ENCODE measurements at regions not wholly inside any gene's neighbourhood (a gene's known extent, or its start where the extent isn't known, plus 50 kb on each side); places are given as distances from the start of the nearest gene placed in this dataset.

DNA sequence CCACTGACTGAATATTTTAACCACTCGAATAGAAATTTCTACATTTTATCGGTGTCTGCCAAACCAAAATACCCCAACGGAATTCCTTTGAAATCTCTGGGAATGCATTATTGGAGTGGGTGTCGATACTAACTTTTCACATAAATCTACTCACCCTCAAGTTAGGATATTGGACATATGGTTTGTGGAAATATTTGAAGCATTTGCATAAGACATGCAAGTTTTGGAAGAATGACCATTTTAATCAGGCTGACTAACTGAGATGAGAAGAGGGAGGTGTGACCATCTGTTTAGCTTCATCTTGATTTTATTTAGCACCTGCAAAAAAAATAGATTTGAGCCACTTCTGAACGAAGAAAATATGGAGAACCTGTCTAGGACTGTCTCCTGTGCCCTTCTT, 61.2 kb downstream of the KLF6 start:
- Histone ChIP-seq H3K9me3 (no peaks in the 10 kb centered on the region), H3K4me3 (no peak overlapping the region), H3K4me1 (peaks cover 5% of the 10 kb centered on the region in 2 donors), H3K36me3 (no peaks in the 10 kb centered on the region), H3K27ac (no peak overlapping the region), H3K27me3 (no peaks in the 10 kb centered on the region)
- TF ChIP-seq, protein P1, sequence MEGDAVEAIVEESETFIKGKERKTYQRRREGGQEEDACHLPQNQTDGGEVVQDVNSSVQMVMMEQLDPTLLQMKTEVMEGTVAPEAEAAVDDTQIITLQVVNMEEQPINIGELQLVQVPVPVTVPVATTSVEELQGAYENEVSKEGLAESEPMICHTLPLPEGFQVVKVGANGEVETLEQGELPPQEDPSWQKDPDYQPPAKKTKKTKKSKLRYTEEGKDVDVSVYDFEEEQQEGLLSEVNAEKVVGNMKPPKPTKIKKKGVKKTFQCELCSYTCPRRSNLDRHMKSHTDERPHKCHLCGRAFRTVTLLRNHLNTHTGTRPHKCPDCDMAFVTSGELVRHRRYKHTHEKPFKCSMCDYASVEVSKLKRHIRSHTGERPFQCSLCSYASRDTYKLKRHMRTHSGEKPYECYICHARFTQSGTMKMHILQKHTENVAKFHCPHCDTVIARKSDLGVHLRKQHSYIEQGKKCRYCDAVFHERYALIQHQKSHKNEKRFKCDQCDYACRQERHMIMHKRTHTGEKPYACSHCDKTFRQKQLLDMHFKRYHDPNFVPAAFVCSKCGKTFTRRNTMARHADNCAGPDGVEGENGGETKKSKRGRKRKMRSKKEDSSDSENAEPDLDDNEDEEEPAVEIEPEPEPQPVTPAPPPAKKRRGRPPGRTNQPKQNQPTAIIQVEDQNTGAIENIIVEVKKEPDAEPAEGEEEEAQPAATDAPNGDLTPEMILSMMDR (IDR thresholded peaks at IDR 0.05 in 4 of 5, conservative IDR thresholded peaks at IDR 0.05 in 1 of 5): no peak
- no peak for TF ChIP-seq POLR2A (IDR thresholded peaks at IDR 0.05)
- intact Hi-C loops (cut with DNase I; ENCODE audit: low total_unique reads): loop anchor here (5.0 kb wide), 1 partner anchor 256 kb away; no protein-coding TSS in a partner anchor
- ATAC-seq: no peak
- in situ Hi-C loops (cut with MboI; ENCODE audit: low sequenced_read_pairs in 4 of 4): no loop called here
- no peak for DNase-seq

DNA sequence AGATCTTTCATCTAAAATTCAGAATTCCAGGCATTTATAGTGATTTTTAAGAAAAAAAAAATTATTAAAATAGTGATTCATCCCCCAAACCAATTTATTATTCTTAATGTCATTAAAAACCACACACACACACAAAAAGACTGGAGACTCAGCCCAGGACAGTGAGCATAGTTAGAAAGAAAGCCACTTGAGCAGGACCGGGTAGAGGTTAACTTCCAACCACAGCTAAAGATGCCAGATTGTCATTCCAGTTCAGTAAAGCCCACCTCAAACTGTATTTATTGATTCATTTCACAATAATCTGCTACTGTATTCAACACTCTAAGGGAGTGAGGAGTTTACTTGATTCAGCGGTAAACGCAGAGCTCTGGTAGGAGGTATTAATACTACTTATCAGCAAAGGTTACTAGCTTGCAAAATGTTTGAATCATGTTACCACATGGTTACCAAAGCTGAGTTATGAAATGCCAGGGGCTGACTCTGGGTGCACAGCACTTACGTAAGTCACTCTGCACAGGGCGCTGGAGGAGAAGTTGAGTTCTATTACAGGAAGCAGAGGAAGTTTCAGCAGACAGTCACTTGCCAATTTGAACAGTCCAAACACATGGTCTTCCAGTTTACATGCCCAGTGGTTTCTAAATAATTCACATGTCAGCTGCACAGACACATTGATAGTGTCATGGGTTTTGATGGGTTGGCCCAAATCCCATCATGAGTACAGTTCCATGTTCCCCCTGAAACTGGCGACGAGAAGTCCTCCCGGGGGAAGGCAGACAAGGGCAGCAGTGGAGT, 64.6 kb downstream of the KLF6 start:
- peak; percentile 27 to 57 for TF ChIP-seq POLR2A (IDR thresholded peaks at IDR 0.05)
- TF ChIP-seq, protein P1 (IDR thresholded peaks at IDR 0.05 in 4 of 5, conservative IDR thresholded peaks at IDR 0.05 in 1 of 5): no peak
- H3K27ac ChIP-seq: peak overlapping the region; percentile 59 to 86 (median 78)

DNA sequence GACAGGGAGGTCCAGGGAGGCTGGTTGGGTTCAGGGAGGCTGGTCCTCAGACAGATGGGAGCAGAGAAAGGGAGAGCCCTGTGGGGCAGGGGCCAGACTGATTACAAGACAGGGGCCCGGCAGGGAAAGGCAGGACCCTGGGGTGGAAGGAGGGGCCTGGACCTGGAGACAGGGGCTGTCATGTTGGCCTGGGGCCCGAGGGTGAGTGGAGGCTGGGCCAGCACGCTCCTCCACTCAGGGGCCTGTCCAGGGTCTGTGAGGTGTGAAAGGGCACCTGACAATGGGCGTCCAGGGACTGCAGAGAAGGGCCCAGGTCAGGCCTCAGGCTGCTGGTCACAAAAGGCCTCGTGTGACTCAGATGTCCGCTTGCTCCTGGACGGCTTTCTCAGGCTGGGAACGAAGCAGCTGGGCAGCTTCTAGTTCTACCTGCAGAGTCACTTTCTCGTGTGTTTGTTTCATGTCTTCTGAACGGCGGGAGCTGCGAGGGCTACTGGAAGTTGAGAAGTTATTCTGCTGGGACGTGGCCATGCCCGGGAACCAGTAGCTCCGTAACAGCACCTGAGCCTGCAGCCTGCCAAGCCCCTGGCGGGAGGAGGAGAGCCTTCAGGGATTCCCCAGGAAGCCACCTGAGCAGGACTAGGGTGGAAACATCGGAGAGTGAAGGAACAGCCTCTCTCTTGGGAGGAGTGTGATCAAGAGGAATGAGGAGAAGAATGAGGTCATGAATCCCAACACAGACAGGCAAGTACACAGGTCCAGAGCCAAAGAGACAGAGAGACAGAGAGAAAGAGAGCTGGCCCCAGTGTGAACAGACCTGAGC, 65.8 kb downstream of the KLF6 start:
- H3K27me3 ChIP-seq: no peaks in the 10 kb centered on the region
- TF ChIP-seq, protein P1 (IDR thresholded peaks at IDR 0.05 in 4 of 5, conservative IDR thresholded peaks at IDR 0.05 in 1 of 5): no peak
- TF ChIP-seq POLR2A (IDR thresholded peaks at IDR 0.05): no peak
- DNase-seq (peak; percentile 25 to 44), ATAC-seq (peak in 1 of 2 donors; percentile 15)
- no peak overlapping the region for H3K4me3 ChIP-seq
- H3K36me3 ChIP-seq: no peaks in the 10 kb centered on the region
- intact Hi-C loops (cut with DNase I; ENCODE audit: low total_unique reads) (loop anchor here (10.0 kb wide), 1 partner anchor 154 kb away; no protein-coding TSS in a partner anchor), in situ Hi-C loops (cut with MboI; ENCODE audit: low sequenced_read_pairs in 4 of 4) (no loop called here)
- H3K27ac ChIP-seq: peak overlapping the region; percentile 41 to 86 (median 68)
- peaks cover 5% of the 10 kb centered on the region in 2 donors for H3K4me1 ChIP-seq
- H3K9me3 ChIP-seq: no peaks in the 10 kb centered on the region

More for the DNA sequence above, 64.6 kb downstream of the KLF6 start:
- Histone ChIP-seq H3K27me3 (no peaks in the 10 kb centered on the region), H3K4me1 (peaks cover 5% of the 10 kb centered on the region in 2 donors), H3K9me3 (no peaks in the 10 kb centered on the region), H3K36me3 (no peaks in the 10 kb centered on the region), H3K4me3 (no peak overlapping the region)
- intact Hi-C loops (cut with DNase I; ENCODE audit: low total_unique reads): loop anchor here (1.0 to 5.0 kb wide), 5 partner anchors 29 to 942 kb away; no protein-coding TSS in a partner anchor
- in situ Hi-C loops (cut with MboI; ENCODE audit: low sequenced_read_pairs in 4 of 4): no loop called here
- ATAC-seq (peak; percentile 96 to 97), DNase-seq (peak; percentile 84 to 91)

DNA sequence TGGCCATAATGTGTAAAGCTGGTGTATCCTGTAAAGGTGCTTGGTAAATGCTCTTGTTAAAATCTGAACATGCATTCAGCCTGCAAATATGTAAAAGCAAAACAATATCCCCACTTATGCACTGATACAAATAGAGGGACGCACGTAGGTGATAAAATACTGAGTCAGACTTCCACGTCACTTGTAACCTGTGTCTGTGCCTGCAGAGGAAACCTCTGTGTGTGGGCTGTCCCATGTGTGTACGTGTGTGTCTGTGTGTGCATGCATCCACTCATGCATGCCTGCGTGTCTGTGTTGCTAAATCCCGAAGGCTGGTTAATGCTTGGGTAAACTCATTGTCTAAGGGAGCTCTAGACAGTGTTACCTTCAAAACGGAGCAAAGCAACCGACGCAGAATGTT, 68.9 kb downstream of the KLF6 start:
- H3K27ac ChIP-seq: no peak overlapping the region
- no peak for ATAC-seq
- TF ChIP-seq POLR2A (IDR thresholded peaks at IDR 0.05): no peak
- TF ChIP-seq, protein P1 (IDR thresholded peaks at IDR 0.05 in 4 of 5, conservative IDR thresholded peaks at IDR 0.05 in 1 of 5): no peak
- DNase-seq: no peak
- peaks cover 5% of the 10 kb centered on the region in 2 donors for H3K4me1 ChIP-seq
- H3K36me3 ChIP-seq: no peaks in the 10 kb centered on the region
- in situ Hi-C loops (cut with MboI; ENCODE audit: low sequenced_read_pairs in 4 of 4): no loop called here
- intact Hi-C loops (cut with DNase I; ENCODE audit: low total_unique reads): loop anchor here (10.0 kb wide), 1 partner anchor 151 kb away; no protein-coding TSS in a partner anchor
- no peak overlapping the region for H3K4me3 ChIP-seq
- H3K9me3 ChIP-seq: no peaks in the 10 kb centered on the region
- no peaks in the 10 kb centered on the region for H3K27me3 ChIP-seq

Measured in gastrocnemius medialis (tissue), 4 donors.